Cardiac muscle cell (in vitro differentiated cells and primary cell): ENCODE measurements at regions not wholly inside any gene's neighbourhood (a gene's known extent, or its start where the extent isn't known, plus 50 kb on each side); places are given as distances from the start of the nearest gene placed in this dataset.

Experiments
- DNase-seq, 2 donors: peaks; one replicate each; pipeline versions ENCODE4 v3.0.0 to v3.0.0-alpha.2; 2010 to 2017; ENCODE audit warnings: low read depth in 1 of 2, low spot score in 1 of 2
- H3K27ac ChIP-seq: fragments of 200-600 bp; sonication (generic); 2 replicates; pipeline ENCODE4 v1.5.1; 2016
- H3K27me3 ChIP-seq: fragments of 200-600 bp; sonication (generic); 2 replicates; pipeline ENCODE4 v1.6.0; 2016; ENCODE audit warnings: control low read depth
- H3K36me3 ChIP-seq: fragments of 200-600 bp; sonication (generic); 2 replicates; pipeline ENCODE4 v1.5.1; 2016; ENCODE audit warnings: control low read depth
- H3K4me1 ChIP-seq: fragments of 200-600 bp; sonication (generic); 2 replicates; pipeline ENCODE4 v1.8.1; 2017; ENCODE audit warnings: low read depth, mild to moderate bottlenecking, mixed run types
- H3K4me3 ChIP-seq: fragments of 200-600 bp; sonication (generic); 2 replicates; pipeline ENCODE4 v1.5.1; 2016; ENCODE audit warnings: mild to moderate bottlenecking
- H3K9me3 ChIP-seq: fragments of 200-600 bp; sonication (generic); 2 replicates; pipeline ENCODE4 v1.5.1; 2017; ENCODE audit warnings: low read depth, mild to moderate bottlenecking, control low read depth
- CTCF ChIP-seq: IDR thresholded peaks from 2 replicates; pipeline ENCODE4 v1.5.1; 2012; ENCODE audit warnings: low read depth, mild to moderate bottlenecking, low read length

DNA sequence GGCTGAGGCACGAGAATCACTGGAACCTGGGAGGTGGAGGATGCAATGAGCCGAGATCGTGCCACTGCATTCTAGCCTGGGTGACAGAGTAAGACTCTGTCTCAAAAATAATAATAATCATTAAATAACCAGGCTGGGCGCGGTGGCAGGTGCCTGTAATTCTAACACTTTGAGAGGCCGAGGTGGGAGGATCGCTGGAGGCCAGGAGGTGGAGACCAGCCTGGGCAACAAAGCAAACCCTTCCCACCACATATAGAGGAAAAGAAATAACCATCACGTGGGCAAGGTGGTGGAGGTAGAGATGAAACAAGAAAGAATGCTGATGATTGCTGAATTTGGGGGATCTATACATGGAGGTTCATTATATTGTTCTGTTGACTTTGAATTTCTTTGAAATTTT, 63.4 kb upstream of the PIM1 start:
- H3K27ac ChIP-seq: no peak overlapping the region

GRCh38 chr6:37106982-37107491, 62.9 kb upstream of the PIM1 start:
- Histone ChIP-seq H3K36me3 (no peaks in the 10 kb centered on the region), H3K9me3 (no peaks in the 10 kb centered on the region), H3K27ac (no peak overlapping the region), H3K27me3 (no peaks in the 10 kb centered on the region), H3K4me3 (no peak overlapping the region), H3K4me1 (peaks cover 40% of the 10 kb centered on the region)
- DNase-seq: no peak
- TF ChIP-seq CTCF: no peak

More for the DNA sequence above, 63.4 kb upstream of the PIM1 start:
- Histone ChIP-seq H3K4me1 (peaks cover 40% of the 10 kb centered on the region), H3K36me3 (no peaks in the 10 kb centered on the region), H3K4me3 (no peak overlapping the region), H3K27me3 (no peaks in the 10 kb centered on the region), H3K9me3 (no peaks in the 10 kb centered on the region)
- DNase-seq: no peak
- no peak for TF ChIP-seq CTCF

DNA sequence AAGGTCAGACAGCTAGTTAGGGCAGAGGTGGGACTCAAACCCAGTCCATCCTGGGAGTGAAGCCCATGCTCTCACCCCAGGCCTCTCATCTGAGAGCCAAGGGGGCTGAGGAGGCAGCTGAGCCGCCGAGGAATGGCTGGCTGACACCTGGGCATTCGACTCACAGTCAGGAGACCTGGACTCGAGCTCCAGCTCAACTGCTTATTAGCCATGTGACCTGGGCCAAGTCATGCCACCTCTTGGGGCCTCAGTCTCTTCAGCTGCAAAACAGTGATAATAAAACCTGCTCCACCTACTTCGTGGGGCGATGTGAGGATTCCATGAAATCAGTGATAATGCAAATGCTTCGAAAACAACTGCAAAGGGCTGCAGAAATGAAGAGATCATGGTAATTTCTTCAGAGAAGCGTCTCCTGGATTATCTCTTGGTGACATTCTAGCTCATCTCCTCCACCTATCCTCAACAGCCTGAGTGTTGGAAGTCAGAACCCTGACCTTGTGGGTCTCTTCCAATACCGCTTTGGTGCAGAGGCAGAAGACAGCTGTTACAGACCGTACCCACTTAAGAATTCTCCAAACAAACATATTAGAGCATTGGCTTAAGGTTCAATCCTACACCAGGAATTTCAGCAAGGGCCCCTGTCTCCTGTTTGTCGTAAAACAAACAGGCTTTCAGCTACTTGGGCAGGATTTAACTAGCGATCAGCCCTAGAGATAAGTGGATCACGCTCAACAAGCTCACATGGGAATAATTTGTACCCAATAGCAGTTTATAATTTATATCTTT, 60.0 kb upstream of the PIM1 start:
- no peak for DNase-seq
- H3K9me3 ChIP-seq: no peaks in the 10 kb centered on the region
- H3K4me3 ChIP-seq: no peak overlapping the region
- no peaks in the 10 kb centered on the region for H3K36me3 ChIP-seq
- H3K27me3 ChIP-seq: no peaks in the 10 kb centered on the region
- TF ChIP-seq CTCF: no peak
- peaks cover 18% of the 10 kb centered on the region for H3K4me1 ChIP-seq
- H3K27ac ChIP-seq: peak overlapping the region; percentile 49

GRCh38 chr6:37110500-37111461, 59.2 kb upstream of the PIM1 start:
- H3K27me3 ChIP-seq: no peaks in the 10 kb centered on the region
- no peak for TF ChIP-seq CTCF
- H3K4me3 ChIP-seq: no peak overlapping the region
- H3K4me1 ChIP-seq: peaks cover 9% of the 10 kb centered on the region
- H3K27ac ChIP-seq: peak overlapping the region; percentile 49
- H3K36me3 ChIP-seq: no peaks in the 10 kb centered on the region
- peak in 1 of 2 donors; percentile 57 for DNase-seq
- H3K9me3 ChIP-seq: no peaks in the 10 kb centered on the region

DNA sequence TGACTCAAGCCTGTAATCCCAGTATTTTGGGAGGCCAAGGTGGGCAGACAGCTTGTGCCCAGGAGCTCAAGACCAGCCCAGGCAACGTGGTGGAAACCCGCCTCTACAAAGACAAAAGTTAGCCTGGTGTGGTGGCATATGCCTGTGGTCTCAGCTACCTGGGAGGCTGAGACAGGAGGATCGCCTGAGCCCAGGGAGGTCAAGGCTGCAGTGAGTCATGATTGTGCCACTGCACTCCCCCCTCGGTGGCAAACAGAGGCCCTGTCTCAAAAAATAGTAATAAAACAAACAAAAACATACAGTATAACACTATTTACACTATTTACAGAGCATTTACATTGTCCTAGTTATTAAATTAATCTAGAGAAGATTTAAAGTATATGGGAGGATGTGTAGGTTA, 56.0 kb upstream of the PIM1 start:
- TF ChIP-seq CTCF: no peak
- no peaks in the 10 kb centered on the region for H3K27me3 ChIP-seq
- H3K9me3 ChIP-seq: no peaks in the 10 kb centered on the region
- peaks cover 8% of the 10 kb centered on the region for H3K4me1 ChIP-seq
- H3K36me3 ChIP-seq: no peaks in the 10 kb centered on the region
- no peak overlapping the region for H3K4me3 ChIP-seq
- DNase-seq: no peak
- no peak overlapping the region for H3K27ac ChIP-seq
